Ishikawa (cell line): ENCODE measurements at regions not wholly inside any gene's neighbourhood (a gene's known extent, or its start where the extent isn't known, plus 50 kb on each side); places are given as distances from the start of the nearest gene placed in this dataset.
A peak's percentile ranks its signal among the peaks of the same experiment; 100 is the strongest.

ENCODE experiments used
- CEBPB ChIP-seq: IDR thresholded peaks from 2 replicates; pipeline ENCODE4 v1.6.1; 2012
- CREB1 ChIP-seq: IDR thresholded peaks from 2 replicates; pipeline ENCODE4 v1.6.1; 2012; ENCODE audit warnings: low read depth
- EGR1 ChIP-seq: IDR thresholded peaks from 2 replicates; pipeline ENCODE4 v1.6.1; 2012
- EP300 ChIP-seq: IDR thresholded peaks from 2 replicates; pipeline ENCODE4 v1.6.1; 2012; ENCODE audit warnings: borderline replicate concordance
- FOXM1 ChIP-seq: IDR thresholded peaks from 2 replicates; pipeline ENCODE4 v1.6.1; 2012; ENCODE audit warnings: low read depth, borderline replicate concordance
- NFIC ChIP-seq: IDR thresholded peaks from 2 replicates; pipeline ENCODE4 v1.6.1; 2012
- RAD21 ChIP-seq: IDR thresholded peaks from 2 replicates; pipeline ENCODE4 v1.6.1; 2012; ENCODE audit warnings: low read depth
- REST ChIP-seq: IDR thresholded peaks from 2 replicates; pipeline ENCODE4 v1.6.1; 2012; ENCODE audit warnings: low read depth, mild to moderate bottlenecking
- TAF1 ChIP-seq: IDR thresholded peaks from 2 replicates; pipeline ENCODE4 v1.6.1; 2012; ENCODE audit warnings: low read depth, mild to moderate bottlenecking
- TEAD4 ChIP-seq: IDR thresholded peaks from 2 replicates; pipeline ENCODE4 v1.6.1; 2012
- USF1 ChIP-seq: IDR thresholded peaks from 2 replicates; pipeline ENCODE4 v1.6.1; 2012
- YY1 ChIP-seq: IDR thresholded peaks from 2 replicates; pipeline ENCODE4 v1.6.1; 2012; ENCODE audit warnings: low read depth
- ZBTB7A ChIP-seq: IDR thresholded peaks from 2 replicates; pipeline ENCODE4 v1.6.1; 2012; ENCODE audit warnings: low read depth

GRCh38 chr5:18380729-18381362 lies 746.6 kb downstream of the TAF11L14 start:
- no peak for TF ChIP-seq EGR1
- no peak for TF ChIP-seq TEAD4
- no peak for TF ChIP-seq CEBPB
- no peak for TF ChIP-seq REST
- no peak for TF ChIP-seq ZBTB7A
- TF ChIP-seq YY1, result no peak

GRCh38 chr5:18393565-18394442 lies 759.5 kb downstream of the TAF11L14 start:
- no peak for TF ChIP-seq USF1
- TF ChIP-seq RAD21, result peak; percentile 93

GRCh38 chr5:18394443-18394804 lies 760.2 kb downstream of the TAF11L14 start:
- TF ChIP-seq REST (no peak), FOXM1 (no peak), EP300 (no peak), TAF1 (no peak)

- no peak for TF ChIP-seq ZBTB7A
- no peak for TF ChIP-seq NFIC
- no peak for TF ChIP-seq FOXM1
- TF ChIP-seq USF1, result no peak
- no peak for TF ChIP-seq TEAD4
- no peak for TF ChIP-seq CEBPB
- no peak for TF ChIP-seq CREB1
- TF ChIP-seq EP300, result no peak
- TF ChIP-seq EGR1, result no peak
These were observed 761.2 kb downstream of the TAF11L14 start for GRCh38 chr5:18395126-18396110.

- TF ChIP-seq REST, result no peak
- TF ChIP-seq TAF1, result no peak
- no peak for TF ChIP-seq YY1
- no peak for TF ChIP-seq USF1
- no peak for TF ChIP-seq EP300
- no peak for TF ChIP-seq EGR1
- TF ChIP-seq RAD21, result no peak
- TF ChIP-seq ZBTB7A, result no peak
These were observed 763.1 kb downstream of the TAF11L14 start for GRCh38 chr5:18397371-18397770.
